Rectal smooth muscle tissue (tissue), 1 donor: ENCODE measurements at regions not wholly inside any gene's neighbourhood (a gene's known extent, or its start where the extent isn't known, plus 50 kb on each side); places are given as distances from the start of the nearest gene placed in this dataset.

Source experiments
- H3K27ac ChIP-seq: one replicate; pipeline ENCODE4 v1.7.0; 2013; ENCODE audit warnings: low read depth, low read length, inconsistent platforms
- H3K27me3 ChIP-seq: one replicate; pipeline ENCODE4 v1.7.0; 2013; ENCODE audit warnings: low read length; ENCODE audit not compliant: control insufficient read depth, insufficient read depth
- H3K36me3 ChIP-seq: one replicate; pipeline ENCODE4 v1.7.0; 2013; ENCODE audit warnings: low read length; ENCODE audit not compliant: control insufficient read depth, insufficient read depth
- H3K4me1 ChIP-seq: one replicate; pipeline ENCODE4 v1.7.0; 2013; ENCODE audit warnings: low read length; ENCODE audit not compliant: control insufficient read depth, insufficient read depth
- H3K4me3 ChIP-seq: one replicate; pipeline ENCODE4 v1.7.0; 2013; ENCODE audit warnings: low read length
- H3K9ac ChIP-seq: one replicate; pipeline ENCODE4 v1.7.0; 2013; ENCODE audit warnings: low read length

GRCh38 chr11:35083181-35083430 lies 55.9 kb upstream of the CD44 start:
- Histone ChIP-seq H3K9ac (no peak overlapping the region), H3K27me3 (no peaks in the 10 kb centered on the region), H3K4me1 (peaks cover 31% of the 10 kb centered on the region), H3K36me3 (no peaks in the 10 kb centered on the region), H3K27ac (peak overlapping the region; percentile 77), H3K4me3 (peak overlapping the region; percentile 17)

GRCh38 chr11:35083431-35084238 lies 55.3 kb upstream of the CD44 start:
- H3K36me3 ChIP-seq: no peaks in the 10 kb centered on the region
- H3K27ac ChIP-seq: peak overlapping the region; percentile 80
- H3K4me3 ChIP-seq: peak overlapping the region; percentile 33
- peaks cover 31% of the 10 kb centered on the region for H3K4me1 ChIP-seq
- H3K27me3 ChIP-seq: no peaks in the 10 kb centered on the region
- no peak overlapping the region for H3K9ac ChIP-seq

GRCh38 chr11:35084817-35085440 lies 54.0 kb upstream of the CD44 start:
- Histone ChIP-seq H3K9ac (no peak overlapping the region), H3K27ac (peak overlapping the region; percentile 80), H3K4me1 (peaks cover 31% of the 10 kb centered on the region), H3K4me3 (no peak overlapping the region), H3K36me3 (no peaks in the 10 kb centered on the region), H3K27me3 (no peaks in the 10 kb centered on the region)

GRCh38 chr11:35085531-35086165 lies 53.3 kb upstream of the CD44 start:
- Histone ChIP-seq H3K4me3 (no peak overlapping the region), H3K27me3 (no peaks in the 10 kb centered on the region), H3K36me3 (no peaks in the 10 kb centered on the region), H3K27ac (no peak overlapping the region), H3K9ac (no peak overlapping the region), H3K4me1 (peaks cover 31% of the 10 kb centered on the region)

GRCh38 chr11:35087648-35088047 lies 51.3 kb upstream of the CD44 start:
- Histone ChIP-seq H3K36me3 (no peaks in the 10 kb centered on the region), H3K4me1 (peaks cover 27% of the 10 kb centered on the region), H3K27ac (peak overlapping the region; percentile 38), H3K27me3 (no peaks in the 10 kb centered on the region), H3K4me3 (no peak overlapping the region), H3K9ac (no peak overlapping the region)

GRCh38 chr11:35088226-35088625 lies 50.7 kb upstream of the CD44 start:
- Histone ChIP-seq H3K4me3 (no peak overlapping the region), H3K27me3 (no peaks in the 10 kb centered on the region), H3K9ac (no peak overlapping the region), H3K4me1 (peaks cover 22% of the 10 kb centered on the region), H3K36me3 (no peaks in the 10 kb centered on the region), H3K27ac (peak overlapping the region; percentile 38)

- H3K27ac ChIP-seq: peak overlapping the region; percentile 38
- H3K27me3 ChIP-seq: no peaks in the 10 kb centered on the region
- H3K4me3 ChIP-seq: no peak overlapping the region
- no peaks in the 10 kb centered on the region for H3K36me3 ChIP-seq
- no peak overlapping the region for H3K9ac ChIP-seq
- peaks cover 17% of the 10 kb centered on the region for H3K4me1 ChIP-seq
Observed at GRCh38 chr11:35088676-35089075, 50.3 kb upstream of the CD44 start.
